HG02840 (cell line): ENCODE measurements at regions not wholly inside any gene's neighbourhood (a gene's known extent, or its start where the extent isn't known, plus 50 kb on each side); places are given as distances from the start of the nearest gene placed in this dataset.

ENCODE experiments used
- ATAC-seq: cut with Tn5 transposase; IDR thresholded peaks from one replicate; pipeline ENCODE4 v1.9.1; 2021; ENCODE audit warnings: mild to moderate bottlenecking, moderate library complexity, moderate number of reproducible peaks; ENCODE audit not compliant: unreplicated experiment, low FRiP score

DNA sequence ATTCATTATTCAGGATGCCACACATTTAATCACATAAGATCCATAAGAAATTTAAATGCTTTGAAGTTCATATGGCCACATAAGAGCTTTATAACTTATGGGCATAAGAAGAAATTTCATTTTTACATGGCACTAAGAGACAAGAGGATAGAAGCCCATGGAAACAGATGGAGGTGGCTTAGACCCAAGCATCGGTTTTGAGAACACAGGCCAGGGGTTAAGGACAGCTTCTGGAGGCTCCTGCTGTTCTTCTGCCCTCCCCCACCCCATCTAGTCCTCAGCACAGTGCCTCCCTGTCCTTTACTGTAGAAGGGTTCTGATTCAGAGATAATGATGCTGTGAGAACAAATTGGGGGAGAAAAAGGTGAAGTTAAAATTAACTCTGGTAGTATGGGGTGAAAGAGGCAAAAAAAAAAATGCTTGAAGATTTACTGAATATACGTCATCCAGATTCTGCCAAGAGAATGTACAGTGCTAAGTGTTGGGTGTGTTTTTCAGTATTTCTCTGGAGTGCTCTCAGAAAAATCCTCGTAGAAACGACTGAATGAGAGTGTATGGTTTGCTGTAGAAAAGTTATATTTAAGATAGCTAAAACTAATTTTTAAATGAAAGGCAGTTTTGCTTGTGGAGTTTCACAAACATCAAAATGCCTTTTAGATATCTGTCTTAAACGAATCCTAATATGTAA lies 539.7 kb downstream of the QKI start:
- ATAC-seq, result no peak

DNA sequence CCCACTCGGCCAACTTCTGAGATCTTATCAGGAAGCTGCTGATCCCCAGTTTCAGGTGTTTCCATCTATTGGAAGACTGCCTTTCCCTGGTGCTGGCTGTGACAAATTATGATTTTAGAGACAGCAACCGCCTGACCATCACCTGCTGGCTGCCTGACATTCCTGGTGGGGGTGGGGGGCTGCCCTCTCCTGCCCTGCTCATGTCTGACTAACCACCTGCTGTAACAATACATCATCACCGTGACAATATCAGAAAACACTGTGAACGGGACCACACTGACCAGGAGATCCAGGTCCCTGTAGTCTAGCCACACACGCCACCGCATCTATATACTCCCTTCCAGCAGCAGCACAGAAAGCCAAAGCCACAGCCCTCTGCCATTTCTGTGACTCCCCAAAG lies 537.5 kb downstream of the QKI start:
- ATAC-seq, result no peak

DNA sequence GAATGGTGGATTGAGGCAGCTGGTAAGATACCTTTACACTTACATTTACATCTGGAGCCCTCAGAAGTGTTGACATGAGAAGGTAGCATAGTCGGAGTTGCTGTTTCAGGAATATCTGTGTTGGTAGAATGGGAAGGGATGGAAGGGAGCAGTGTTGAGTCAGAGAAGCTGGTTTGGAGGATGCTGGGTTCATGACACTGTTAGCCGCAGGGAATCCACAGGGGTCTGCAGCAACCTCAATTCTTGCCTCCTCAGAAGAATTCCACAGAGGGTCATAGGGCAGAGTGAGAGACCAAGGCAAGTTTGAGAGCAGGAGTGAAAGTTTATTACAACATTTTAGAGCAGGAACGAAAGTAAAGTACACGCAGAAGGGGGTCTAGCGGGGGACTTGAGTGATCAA lies 536.8 kb downstream of the QKI start:
- no peak for ATAC-seq

DNA sequence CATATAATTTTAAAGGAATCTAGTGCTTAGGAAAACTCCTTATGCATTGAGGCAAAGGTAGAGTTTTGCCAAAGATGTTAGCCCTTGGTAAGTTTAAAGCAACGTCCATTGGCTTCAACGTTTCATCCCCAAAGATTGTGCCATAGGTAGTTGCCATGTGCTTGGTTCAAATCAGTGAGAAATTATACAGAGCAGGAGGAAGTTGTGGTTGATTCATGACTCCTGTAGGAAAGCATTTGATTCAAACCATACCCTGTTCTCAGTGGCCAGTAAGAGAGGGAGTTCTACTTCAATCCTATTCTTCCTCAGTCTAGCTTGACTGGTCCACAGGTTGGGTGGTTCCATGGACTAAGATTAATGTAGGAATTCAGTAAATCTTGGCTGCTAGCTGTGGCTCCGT lies 535.6 kb downstream of the QKI start:
- ATAC-seq, result no peak

DNA sequence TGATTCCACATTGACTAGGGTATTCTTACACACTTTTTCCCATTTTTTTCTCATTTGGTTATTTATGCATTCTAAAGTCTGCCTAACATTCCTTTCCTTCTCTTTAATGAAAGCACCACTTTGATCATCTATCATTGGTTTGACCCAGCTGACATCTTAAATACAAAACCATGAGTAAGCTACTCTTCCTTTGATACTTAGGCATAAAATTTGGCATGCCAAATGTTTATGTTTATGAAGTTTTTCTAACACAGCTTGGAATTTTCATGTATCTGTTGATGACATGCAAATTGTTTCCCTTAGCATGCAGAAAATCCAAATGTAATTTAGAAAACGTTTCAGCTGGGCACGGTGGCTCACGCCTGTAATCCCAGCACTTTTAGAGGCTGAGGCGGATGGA lies 534.9 kb downstream of the QKI start:
- no peak for ATAC-seq

GRCh38 chr6:163948250-163948649 lies 533.7 kb downstream of the QKI start:
- ATAC-seq, result no peak

DNA sequence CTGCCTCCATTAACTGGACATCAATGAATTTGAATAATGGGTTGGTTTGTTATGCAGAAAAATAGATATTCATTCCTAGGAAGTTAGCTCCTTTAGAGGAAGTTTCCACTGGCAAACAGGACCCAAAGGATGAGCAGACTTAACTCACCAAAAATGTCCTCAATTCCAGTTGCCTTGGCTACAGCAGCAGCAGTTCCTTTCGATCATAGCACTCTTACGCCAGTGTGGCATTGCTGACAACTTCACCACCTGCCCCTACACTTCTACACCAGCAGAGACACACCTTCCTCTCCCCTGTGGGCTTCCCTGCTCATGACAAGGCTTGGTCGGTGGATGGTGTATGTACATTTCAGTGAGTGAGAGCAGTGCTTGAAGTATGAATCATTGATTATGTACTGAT lies 532.8 kb downstream of the QKI start:
- ATAC-seq, result no peak

DNA sequence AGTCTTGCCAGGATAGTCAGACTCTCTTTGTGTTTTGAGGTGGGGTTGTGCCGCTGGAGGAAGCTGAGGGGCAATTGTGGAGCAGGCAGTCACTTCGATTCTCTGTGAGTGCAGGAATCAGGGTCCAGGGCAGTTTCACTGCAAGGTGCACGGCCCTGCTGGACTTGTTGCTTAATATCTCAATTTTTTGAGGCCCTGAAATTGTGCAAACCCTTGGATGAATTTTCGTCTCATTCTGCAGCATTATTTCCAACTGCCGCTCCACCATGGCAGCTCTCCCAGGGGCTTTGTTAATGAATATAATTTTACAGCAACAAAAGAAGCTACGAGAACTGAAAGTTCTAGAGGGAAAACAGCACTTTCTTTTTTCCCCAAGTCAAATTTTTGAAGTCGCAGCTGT lies 531.9 kb downstream of the QKI start:
- ATAC-seq, result no peak

GRCh38 chr6:163945808-163946207 lies 531.3 kb downstream of the QKI start:
- ATAC-seq, result no peak

- ATAC-seq, result no peak
Observed at GRCh38 chr6:163944897-163945296, 530.4 kb downstream of the QKI start.

- no peak for ATAC-seq
Observed at GRCh38 chr6:163943607-163944385, 529.3 kb downstream of the QKI start.

DNA sequence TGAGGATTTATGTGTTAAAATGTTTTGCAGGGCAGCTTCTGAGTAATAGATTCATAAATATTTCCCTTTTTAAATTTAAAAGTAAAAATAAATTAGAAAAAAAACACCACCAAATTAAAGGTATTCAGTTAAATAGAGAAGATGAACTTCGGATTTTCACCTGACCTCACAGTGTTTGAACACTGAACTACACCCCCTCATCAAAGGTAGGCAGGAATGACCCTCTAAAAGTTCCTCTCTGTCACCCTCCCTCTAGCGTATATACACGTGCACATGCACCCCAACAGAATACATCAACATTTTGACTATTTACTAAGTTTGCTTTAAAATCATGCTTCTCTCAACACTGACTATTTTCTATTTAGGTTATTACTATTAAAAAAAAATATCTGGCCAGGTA lies 528.3 kb downstream of the QKI start:
- no peak for ATAC-seq

DNA sequence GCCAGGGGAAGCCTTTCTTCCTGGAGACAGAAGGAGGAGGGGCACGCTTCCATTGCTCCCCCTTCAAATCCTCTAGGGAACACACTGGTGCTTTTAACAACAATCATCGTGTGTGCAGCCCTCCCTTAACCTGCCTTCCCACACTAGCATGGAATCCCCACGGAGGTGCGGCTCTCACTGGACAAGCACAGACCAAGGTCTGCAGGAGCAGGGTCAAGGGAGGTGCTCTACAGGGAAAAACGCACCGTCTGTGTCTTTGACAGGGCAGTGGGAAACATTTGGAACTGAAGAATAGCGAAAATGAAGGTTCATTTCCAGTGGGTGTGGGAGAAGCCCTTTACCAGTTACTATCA lies 527.1 kb downstream of the QKI start:
- no peak for ATAC-seq

GRCh38 chr6:163940705-163941623 lies 526.4 kb downstream of the QKI start:
- ATAC-seq, result no peak

GRCh38 chr6:163937071-163937470 lies 522.6 kb downstream of the QKI start:
- ATAC-seq, result no peak

DNA sequence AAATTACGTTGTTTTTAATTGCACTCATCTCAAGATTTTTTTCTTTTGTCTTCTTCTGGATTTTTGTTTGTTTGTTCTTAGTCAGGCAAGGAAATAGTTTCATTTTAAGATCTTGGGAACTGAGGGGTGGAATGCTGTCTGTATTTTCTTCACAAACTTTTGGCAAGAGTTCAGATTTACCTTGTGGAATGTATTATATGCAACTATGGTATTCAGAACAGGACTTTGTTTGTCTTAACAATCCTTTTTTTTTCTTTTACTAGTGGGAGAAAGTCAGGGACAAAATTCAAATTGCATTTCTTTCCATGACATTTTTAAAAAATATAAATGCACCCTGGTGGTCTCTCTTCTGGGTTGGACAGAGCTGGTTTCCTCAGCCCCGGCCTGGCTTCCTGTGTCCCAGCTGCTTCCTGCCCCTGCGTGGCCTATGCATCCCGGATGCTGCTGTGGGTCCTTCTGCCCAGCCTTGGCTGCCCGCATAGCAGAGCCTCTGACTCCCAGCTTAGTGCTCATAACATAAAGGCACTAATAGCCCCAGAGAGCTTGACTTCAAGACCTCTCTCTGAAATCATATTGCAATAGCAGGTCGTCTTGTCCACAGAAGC lies 520.7 kb downstream of the QKI start:
- ATAC-seq, result no peak

DNA sequence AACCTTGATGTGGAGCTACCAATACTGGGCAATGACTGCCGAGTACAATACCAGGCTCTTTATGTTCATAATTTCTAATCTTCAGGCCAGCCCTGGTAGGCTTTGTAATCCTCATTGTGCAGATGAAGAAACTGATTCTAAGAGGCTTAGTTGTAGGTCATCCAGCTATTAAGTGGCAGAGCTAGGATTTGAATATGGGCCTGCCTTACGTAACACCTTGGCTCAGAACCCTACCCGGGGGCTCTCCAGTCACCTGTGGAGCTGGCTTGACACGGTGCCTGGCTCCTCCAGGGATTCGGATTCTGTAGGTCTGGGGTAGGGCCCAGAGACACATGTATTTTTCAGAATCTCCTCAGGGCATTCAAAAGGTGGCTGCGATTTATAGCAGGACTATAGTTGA lies 515.5 kb downstream of the QKI start:
- no peak for ATAC-seq

DNA sequence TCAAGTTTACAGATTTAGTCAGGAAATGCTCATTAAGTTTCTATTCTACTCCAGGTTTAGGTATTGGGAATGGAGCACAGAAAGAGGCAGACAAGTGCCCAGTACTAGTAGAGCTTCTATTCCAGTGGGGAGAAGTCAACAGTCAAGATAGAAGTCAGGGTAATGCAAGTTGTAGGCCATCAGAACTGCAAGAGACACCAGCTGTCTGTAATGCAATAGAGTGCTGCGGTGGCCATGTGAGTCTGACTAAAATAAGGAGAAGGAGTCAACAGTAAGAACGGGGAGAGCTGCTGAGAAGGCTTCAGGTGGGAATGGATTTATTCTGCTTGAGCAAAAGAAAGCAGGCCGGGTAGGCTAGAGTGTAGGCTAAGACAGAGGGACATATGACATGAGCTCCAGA lies 515.0 kb downstream of the QKI start:
- ATAC-seq, result no peak

DNA sequence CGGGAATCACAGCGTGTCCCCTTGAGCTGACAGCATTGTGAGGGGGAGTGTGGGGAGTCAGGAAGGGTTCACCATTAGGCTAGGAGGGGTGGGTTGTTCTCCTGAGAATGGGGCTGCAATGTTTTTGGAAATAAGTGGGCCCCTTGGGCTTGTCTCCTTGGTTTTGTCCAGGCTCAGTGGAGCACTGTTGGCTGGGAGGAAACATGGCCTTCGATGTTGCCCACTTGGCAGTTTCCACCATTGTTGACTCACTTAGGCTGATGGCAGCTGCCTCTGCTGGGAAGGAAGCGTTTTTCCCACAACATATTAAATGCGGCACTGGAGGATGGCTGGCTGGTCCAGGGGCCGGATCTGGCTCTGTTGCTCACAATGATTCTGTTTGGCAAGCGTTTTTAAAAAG lies 512.1 kb downstream of the QKI start:
- ATAC-seq, result no peak

- ATAC-seq, result no peak
Observed at GRCh38 chr6:163925839-163926238, 511.3 kb downstream of the QKI start.
